Right atrium auricular region (tissue), 2 donors: ENCODE measurements at regions not wholly inside any gene's neighbourhood (a gene's known extent, or its start where the extent isn't known, plus 50 kb on each side); places are given as distances from the start of the nearest gene placed in this dataset.

Source experiments
- DNase-seq: peaks from one replicate; pipeline ENCODE4 v3.0.0-alpha.2; 2019; ENCODE audit warnings: low spot score
- H3K27ac ChIP-seq, 2 donors: fragments of 200-600 bp; sonication (generic); 1 replicate in 1 of 2; 2 replicates in 1 of 2; pipeline ENCODE4 v1.5.1; 2016 to 2019
- H3K27me3 ChIP-seq, 2 donors: fragments of 200-600 bp; sonication (generic); one replicate each; pipeline versions ENCODE4 v1.5.1 to v1.6.0; 2017 to 2019
- H3K36me3 ChIP-seq: fragments of 200-600 bp; sonication (generic); one replicate; pipeline ENCODE4 v1.5.1; 2016
- H3K4me1 ChIP-seq, 2 donors: fragments of 200-600 bp; sonication (generic); one replicate each; pipeline versions ENCODE4 v1.5.1 to v1.6.0; 2017 to 2019
- H3K4me3 ChIP-seq, 2 donors: fragments of 200-600 bp; sonication (generic); 1 replicate in 1 of 2; 2 replicates in 1 of 2; pipeline ENCODE4 v1.5.1; 2017 to 2019; ENCODE audit warnings: mild to moderate bottlenecking in 1 of 2, moderate library complexity in 1 of 2
- H3K9me3 ChIP-seq, 2 donors: fragments of 200-600 bp; sonication (generic); one replicate each; pipeline ENCODE4 v1.5.1; 2019
- TF ChIP-seq, protein P1 (sequence below), 2 donors: fragments of 200-600 bp; sonication (generic); IDR thresholded peaks; one replicate each; pipeline ENCODE4 v1.5.1; 2019; ENCODE audit warnings: antibody characterized with exemption in 2 of 2

- Histone ChIP-seq H3K4me1 (no peaks in the 10 kb centered on the region), H3K27ac (no peak overlapping the region), H3K27me3 (no peaks in the 10 kb centered on the region), H3K36me3 (no peaks in the 10 kb centered on the region), H3K4me3 (no peak overlapping the region), H3K9me3 (no peaks in the 10 kb centered on the region)
- no peak for DNase-seq
- TF ChIP-seq, protein P1, sequence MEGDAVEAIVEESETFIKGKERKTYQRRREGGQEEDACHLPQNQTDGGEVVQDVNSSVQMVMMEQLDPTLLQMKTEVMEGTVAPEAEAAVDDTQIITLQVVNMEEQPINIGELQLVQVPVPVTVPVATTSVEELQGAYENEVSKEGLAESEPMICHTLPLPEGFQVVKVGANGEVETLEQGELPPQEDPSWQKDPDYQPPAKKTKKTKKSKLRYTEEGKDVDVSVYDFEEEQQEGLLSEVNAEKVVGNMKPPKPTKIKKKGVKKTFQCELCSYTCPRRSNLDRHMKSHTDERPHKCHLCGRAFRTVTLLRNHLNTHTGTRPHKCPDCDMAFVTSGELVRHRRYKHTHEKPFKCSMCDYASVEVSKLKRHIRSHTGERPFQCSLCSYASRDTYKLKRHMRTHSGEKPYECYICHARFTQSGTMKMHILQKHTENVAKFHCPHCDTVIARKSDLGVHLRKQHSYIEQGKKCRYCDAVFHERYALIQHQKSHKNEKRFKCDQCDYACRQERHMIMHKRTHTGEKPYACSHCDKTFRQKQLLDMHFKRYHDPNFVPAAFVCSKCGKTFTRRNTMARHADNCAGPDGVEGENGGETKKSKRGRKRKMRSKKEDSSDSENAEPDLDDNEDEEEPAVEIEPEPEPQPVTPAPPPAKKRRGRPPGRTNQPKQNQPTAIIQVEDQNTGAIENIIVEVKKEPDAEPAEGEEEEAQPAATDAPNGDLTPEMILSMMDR (IDR thresholded peaks at IDR 0.05), result no peak
Measured at GRCh38 chr3:5613599-5613998, 426.1 kb downstream of the EDEM1 start.

DNA sequence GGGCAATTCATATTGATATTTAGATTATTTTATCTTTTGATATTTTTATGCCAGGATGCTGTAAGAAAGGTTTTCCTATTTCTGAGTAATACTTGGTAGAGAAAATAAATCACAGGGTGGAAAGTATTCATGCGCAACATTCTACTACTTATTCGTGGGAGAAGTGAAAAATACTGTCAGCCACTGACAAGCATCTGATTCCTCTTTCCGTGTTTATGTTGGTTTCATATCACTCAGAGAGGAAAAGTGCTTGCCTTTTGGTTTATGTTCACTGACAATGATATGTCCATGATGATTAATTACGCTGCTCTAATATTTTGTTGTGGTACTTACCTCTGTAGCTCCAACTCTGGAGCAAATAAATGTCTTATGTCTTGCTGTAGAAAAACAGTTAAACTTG lies 429.4 kb downstream of the EDEM1 start:
- Histone ChIP-seq H3K4me1 (no peaks in the 10 kb centered on the region), H3K9me3 (no peaks in the 10 kb centered on the region), H3K27me3 (no peaks in the 10 kb centered on the region), H3K27ac (no peak overlapping the region), H3K36me3 (no peaks in the 10 kb centered on the region), H3K4me3 (no peak overlapping the region)
- DNase-seq, result no peak
- TF ChIP-seq, protein P1 (IDR thresholded peaks at IDR 0.05), result no peak

DNA sequence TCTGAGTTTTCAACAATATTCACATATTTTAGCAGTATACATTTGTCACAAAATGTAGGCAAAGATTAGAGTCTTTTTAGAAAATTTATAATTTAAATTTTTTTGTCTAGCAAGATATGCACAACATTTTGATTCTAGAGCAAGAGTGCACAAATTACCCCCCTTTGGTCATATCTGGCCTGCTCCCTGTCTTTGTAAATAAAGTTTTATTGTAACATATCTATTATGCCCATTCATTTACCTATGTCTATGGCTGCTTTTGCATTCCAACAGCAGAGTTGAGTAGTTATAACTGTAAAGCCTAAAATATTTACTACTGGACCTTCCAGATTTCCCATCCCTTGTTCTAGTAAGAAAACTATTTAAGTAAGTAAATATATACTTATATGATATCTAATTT lies 430.7 kb downstream of the EDEM1 start:
- no peak overlapping the region for H3K27ac ChIP-seq
- DNase-seq, result no peak
- H3K4me1 ChIP-seq, result no peaks in the 10 kb centered on the region
- TF ChIP-seq, protein P1 (IDR thresholded peaks at IDR 0.05), result no peak
- H3K4me3 ChIP-seq, result no peak overlapping the region
- H3K27me3 ChIP-seq, result no peaks in the 10 kb centered on the region
- no peaks in the 10 kb centered on the region for H3K36me3 ChIP-seq
- H3K9me3 ChIP-seq, result peaks cover 0 to 5% of the 10 kb centered on the region in 2 donors

DNA sequence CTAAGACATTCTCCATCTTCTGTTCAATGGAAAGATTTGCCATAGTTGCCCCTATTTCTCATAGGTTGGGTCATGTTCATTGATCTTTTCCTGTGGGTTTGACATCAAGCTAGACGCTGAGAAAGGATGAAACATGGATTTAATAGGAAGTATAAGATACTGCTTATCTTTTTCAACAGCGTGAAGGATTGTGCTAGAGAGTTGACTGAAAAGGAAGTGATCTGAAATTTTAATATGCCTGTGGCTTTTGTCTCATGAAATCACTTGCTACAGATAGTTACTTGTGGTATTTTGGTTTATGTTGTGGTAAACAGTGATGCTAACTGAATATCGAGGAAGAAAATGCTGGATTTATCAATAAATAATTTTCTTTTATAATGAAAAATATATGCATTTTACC lies 442.9 kb downstream of the EDEM1 start:
- Histone ChIP-seq H3K9me3 (no peaks in the 10 kb centered on the region), H3K36me3 (no peaks in the 10 kb centered on the region), H3K27me3 (no peaks in the 10 kb centered on the region), H3K4me1 (no peaks in the 10 kb centered on the region), H3K27ac (no peak overlapping the region), H3K4me3 (no peak overlapping the region)
- no peak for DNase-seq
- TF ChIP-seq, protein P1 (IDR thresholded peaks at IDR 0.05), result no peak

GRCh38 chr3:5633960-5634359 lies 446.5 kb downstream of the EDEM1 start:
- Histone ChIP-seq H3K4me1 (no peaks in the 10 kb centered on the region), H3K9me3 (peaks cover 0 to 10% of the 10 kb centered on the region in 2 donors), H3K36me3 (no peaks in the 10 kb centered on the region), H3K4me3 (no peak overlapping the region), H3K27ac (no peak overlapping the region), H3K27me3 (no peaks in the 10 kb centered on the region)
- TF ChIP-seq, protein P1 (IDR thresholded peaks at IDR 0.05), result no peak
- DNase-seq, result no peak

DNA sequence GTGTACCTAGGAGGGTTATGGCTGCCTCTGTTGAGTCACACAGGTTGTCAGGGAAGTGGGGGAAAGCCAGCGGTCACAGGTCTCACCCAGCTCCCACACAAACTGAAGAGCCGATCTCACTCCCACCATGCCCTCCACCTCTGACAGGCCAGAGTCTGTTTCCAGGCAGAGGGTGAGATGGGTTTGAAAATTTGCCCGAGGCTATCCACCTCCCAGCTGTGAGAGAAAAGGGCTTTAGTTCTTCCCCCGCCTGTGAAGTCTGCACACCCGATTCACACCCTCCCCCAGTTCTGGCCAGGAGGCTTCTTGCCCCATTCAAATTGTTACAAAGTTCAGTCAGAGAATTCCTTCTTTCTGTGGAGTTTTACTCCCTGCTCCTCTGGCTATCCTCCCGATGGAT lies 446.9 kb downstream of the EDEM1 start:
- no peaks in the 10 kb centered on the region for H3K4me1 ChIP-seq
- no peak for DNase-seq
- TF ChIP-seq, protein P1 (IDR thresholded peaks at IDR 0.05), result no peak
- no peak overlapping the region for H3K4me3 ChIP-seq
- H3K9me3 ChIP-seq, result peaks cover 0 to 12% of the 10 kb centered on the region in 2 donors
- H3K27ac ChIP-seq, result no peak overlapping the region
- H3K36me3 ChIP-seq, result no peaks in the 10 kb centered on the region
- H3K27me3 ChIP-seq, result no peaks in the 10 kb centered on the region
